Gastrocnemius medialis (tissue), 4 donors: ENCODE measurements at regions not wholly inside any gene's neighbourhood (a gene's known extent, or its start where the extent isn't known, plus 50 kb on each side); places are given as distances from the start of the nearest gene placed in this dataset.

ENCODE experiments used
- ATAC-seq, 2 donors: fragments of 150-250 bp; one replicate each; pipeline ENCODE4 v1.9.1; 2016
- DNase-seq, 2 donors: peaks; one replicate each; pipeline ENCODE4 v3.0.0-alpha.2; 2019
- H3K27ac ChIP-seq, 4 donors: fragments of 200-600 bp; sonication (generic); 1 replicate in 1 of 4; 2 replicates in 3 of 4; pipeline ENCODE4 v1.5.1; 2016 to 2018; ENCODE audit warnings: mild to moderate bottlenecking in 2 of 4, moderate library complexity in 1 of 4
- H3K27me3 ChIP-seq, 3 donors: fragments of 200-600 bp; sonication (generic) in 2 of 3; 1 replicate in 1 of 3; 2 replicates in 2 of 3; pipeline versions ENCODE4 v1.5.1 to v1.6.0; 2016 to 2019; ENCODE audit warnings: mild to moderate bottlenecking in 1 of 3, moderate library complexity in 1 of 3
- H3K36me3 ChIP-seq, 2 donors: fragments of 200-600 bp; sonication (generic) in 1 of 2; one replicate each; pipeline ENCODE4 v1.5.1; 2017 to 2018
- H3K4me1 ChIP-seq, 2 donors: fragments of 200-600 bp; sonication (generic) in 1 of 2; one replicate each; pipeline ENCODE4 v1.5.1; 2016 to 2017; ENCODE audit warnings: mild to moderate bottlenecking in 2 of 2
- H3K4me3 ChIP-seq, 4 donors: fragments of 200-600 bp; sonication (generic) in 3 of 4; 1 replicate in 1 of 4; 2 replicates in 3 of 4; pipeline ENCODE4 v1.5.1; 2016 to 2019; ENCODE audit warnings: mild to moderate bottlenecking in 2 of 4
- H3K9me3 ChIP-seq, 3 donors: fragments of 200-600 bp; sonication (generic) in 2 of 3; 1 replicate in 1 of 3; 2 replicates in 2 of 3; pipeline ENCODE4 v1.5.1; 2016 to 2019
- CTCF ChIP-seq, 5 experiments: fragments of 450-650 bp in 3 of 5; fragments of 200-600 bp in 2 of 5; sonication (generic) in 2 of 5; IDR thresholded peaks in 4 of 5; conservative IDR thresholded peaks in 1 of 5; 1 replicate in 4 of 5; 2 replicates in 1 of 5; pipeline ENCODE4 v1.5.1; 2016 to 2019; ENCODE audit warnings: antibody characterized with exemption in 5 of 5, mild to moderate bottlenecking in 3 of 5, moderate library complexity in 3 of 5
- POLR2A ChIP-seq, 2 donors: fragments of 450-650 bp; IDR thresholded peaks; one replicate each; pipeline ENCODE4 v1.6.1; 2017; ENCODE audit warnings: antibody characterized with exemption in 2 of 2, mild to moderate bottlenecking in 2 of 2, moderate library complexity in 2 of 2
- in situ Hi-C, 4 donors: fragments of 200-750 bp; cut with MboI; loops; one replicate each; pipeline versions ENCODE4 v1.15.0 to v1.8.0; 2017; ENCODE audit warnings: low sequenced_read_pairs in 4 of 4
- intact Hi-C: fragments of 100-400 bp; cut with DNase I; formaldehyde crosslinking; loops from one replicate; pipeline ENCODE4 v1.15.1; 2023; ENCODE audit warnings: low total_unique reads

- in situ Hi-C loops (no loop called here), intact Hi-C loops (no loop called here)
- no peak for ATAC-seq
- no peak for DNase-seq
- Histone ChIP-seq H3K4me3 (no peak overlapping the region), H3K36me3 (no peaks in the 10 kb centered on the region), H3K9me3 (no peaks in the 10 kb centered on the region), H3K4me1 (no peaks in the 10 kb centered on the region), H3K27ac (no peak overlapping the region), H3K27me3 (no peaks in the 10 kb centered on the region)
- TF ChIP-seq POLR2A (IDR thresholded peaks at IDR 0.05) (no peak), CTCF (IDR thresholded peaks at IDR 0.05 in 4 of 5, conservative IDR thresholded peaks at IDR 0.05 in 1 of 5) (no peak)
Observed at GRCh38 chr1:238027366-238027765, 136.6 kb upstream of the ZP4 start.

GRCh38 chr1:238023137-238023536 is 132.4 kb upstream of the ZP4 start:
- intact Hi-C loops: no loop called here
- ATAC-seq: no peak
- DNase-seq: no peak
- Histone ChIP-seq H3K27me3 (no peaks in the 10 kb centered on the region), H3K4me3 (no peak overlapping the region), H3K9me3 (no peaks in the 10 kb centered on the region), H3K4me1 (no peaks in the 10 kb centered on the region), H3K27ac (no peak overlapping the region), H3K36me3 (no peaks in the 10 kb centered on the region)
- in situ Hi-C loops: no loop called here
- TF ChIP-seq POLR2A (IDR thresholded peaks at IDR 0.05) (no peak), CTCF (IDR thresholded peaks at IDR 0.05 in 4 of 5, conservative IDR thresholded peaks at IDR 0.05 in 1 of 5) (no peak)

GRCh38 chr1:238018214-238018613 is 127.5 kb upstream of the ZP4 start:
- no peak for ATAC-seq
- Histone ChIP-seq H3K27me3 (no peaks in the 10 kb centered on the region), H3K36me3 (no peaks in the 10 kb centered on the region), H3K4me3 (no peak overlapping the region), H3K4me1 (no peaks in the 10 kb centered on the region), H3K9me3 (no peaks in the 10 kb centered on the region), H3K27ac (no peak overlapping the region)
- TF ChIP-seq POLR2A (IDR thresholded peaks at IDR 0.05) (no peak), CTCF (IDR thresholded peaks at IDR 0.05 in 4 of 5, conservative IDR thresholded peaks at IDR 0.05 in 1 of 5) (no peak)
- intact Hi-C loops (no loop called here), in situ Hi-C loops (no loop called here)
- DNase-seq: no peak

GRCh38 chr1:238006779-238007178 is 116.1 kb upstream of the ZP4 start:
- Histone ChIP-seq H3K27me3 (no peaks in the 10 kb centered on the region), H3K4me3 (no peak overlapping the region), H3K4me1 (no peaks in the 10 kb centered on the region), H3K9me3 (no peaks in the 10 kb centered on the region), H3K27ac (no peak overlapping the region), H3K36me3 (no peaks in the 10 kb centered on the region)
- in situ Hi-C loops: no loop called here
- intact Hi-C loops: no loop called here
- no peak for TF ChIP-seq POLR2A (IDR thresholded peaks at IDR 0.05)
- TF ChIP-seq CTCF (IDR thresholded peaks at IDR 0.05 in 4 of 5, conservative IDR thresholded peaks at IDR 0.05 in 1 of 5): no peak
- ATAC-seq: no peak
- no peak for DNase-seq

GRCh38 chr1:238005116-238005515 is 114.4 kb upstream of the ZP4 start:
- H3K27me3 ChIP-seq: no peaks in the 10 kb centered on the region
- H3K4me1 ChIP-seq: no peaks in the 10 kb centered on the region
- intact Hi-C loops: no loop called here
- H3K36me3 ChIP-seq: no peaks in the 10 kb centered on the region
- H3K9me3 ChIP-seq: no peaks in the 10 kb centered on the region
- no peak for TF ChIP-seq CTCF (IDR thresholded peaks at IDR 0.05 in 4 of 5, conservative IDR thresholded peaks at IDR 0.05 in 1 of 5)
- TF ChIP-seq POLR2A (IDR thresholded peaks at IDR 0.05): no peak
- ATAC-seq (no peak), DNase-seq (no peak)
- no peak overlapping the region for H3K4me3 ChIP-seq
- in situ Hi-C loops: no loop called here
- no peak overlapping the region for H3K27ac ChIP-seq
